NCI-H226 (cell line): ENCODE measurements at regions not wholly inside any gene's neighbourhood (a gene's known extent, or its start where the extent isn't known, plus 50 kb on each side); places are given as distances from the start of the nearest gene placed in this dataset.
"Not testable (repeated sequence)": the region's sequence is repeated elsewhere in the genome, so short reads cannot be mapped to it uniquely, and the experiment has no call there.

Experiments
- DNase-seq: peaks from one replicate; pipeline ENCODE4 v3.0.0-alpha.2; 2015

- no peak for DNase-seq
Observed at GRCh38 chr2:215740071-215740470, 273.3 kb downstream of the MREG start.

DNA sequence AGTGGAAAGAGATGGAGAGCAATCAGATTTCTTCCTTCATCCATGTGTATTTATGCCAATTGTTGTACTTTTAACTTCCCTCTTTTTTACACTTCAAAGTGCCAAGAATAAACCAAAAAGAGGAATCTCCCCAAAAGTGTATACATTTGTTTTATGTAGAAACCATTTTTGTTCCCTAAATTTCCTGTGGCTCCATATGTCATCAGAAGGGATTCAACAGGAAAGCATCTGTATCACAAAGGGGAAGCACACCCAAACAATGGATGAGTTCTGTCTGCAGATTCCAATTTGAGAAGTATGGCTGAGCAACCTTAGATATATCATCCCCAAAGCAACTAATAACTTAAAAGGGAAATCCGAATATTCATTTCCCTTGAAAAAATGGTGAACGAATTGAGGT is 275.0 kb downstream of the MREG start:
- DNase-seq: no peak

DNA sequence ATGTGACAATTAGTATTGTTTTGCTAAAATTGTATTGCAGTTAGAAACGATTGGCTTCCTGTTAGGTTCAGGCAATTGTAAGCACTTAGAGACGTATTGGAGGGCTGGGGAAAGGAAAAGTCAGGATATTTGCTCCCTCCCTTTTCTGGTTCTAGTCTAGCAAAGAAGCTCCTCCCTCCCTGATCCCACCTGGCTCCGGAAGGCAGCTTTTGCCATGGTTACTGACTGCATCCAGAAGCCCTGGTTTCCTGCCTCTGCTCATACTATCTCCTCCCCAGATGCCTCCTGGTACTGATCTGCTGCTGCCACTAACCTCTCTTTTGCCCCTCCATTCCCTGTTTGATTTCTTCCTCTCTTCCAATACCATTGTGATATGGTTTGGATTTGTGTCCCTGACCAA is 275.9 kb downstream of the MREG start:
- DNase-seq: no peak

- DNase-seq: peak; percentile 20
Observed at GRCh38 chr2:215736653-215737290, 276.6 kb downstream of the MREG start.

- DNase-seq: no peak
Observed at GRCh38 chr2:215731108-215731658, 282.2 kb downstream of the MREG start.

DNA sequence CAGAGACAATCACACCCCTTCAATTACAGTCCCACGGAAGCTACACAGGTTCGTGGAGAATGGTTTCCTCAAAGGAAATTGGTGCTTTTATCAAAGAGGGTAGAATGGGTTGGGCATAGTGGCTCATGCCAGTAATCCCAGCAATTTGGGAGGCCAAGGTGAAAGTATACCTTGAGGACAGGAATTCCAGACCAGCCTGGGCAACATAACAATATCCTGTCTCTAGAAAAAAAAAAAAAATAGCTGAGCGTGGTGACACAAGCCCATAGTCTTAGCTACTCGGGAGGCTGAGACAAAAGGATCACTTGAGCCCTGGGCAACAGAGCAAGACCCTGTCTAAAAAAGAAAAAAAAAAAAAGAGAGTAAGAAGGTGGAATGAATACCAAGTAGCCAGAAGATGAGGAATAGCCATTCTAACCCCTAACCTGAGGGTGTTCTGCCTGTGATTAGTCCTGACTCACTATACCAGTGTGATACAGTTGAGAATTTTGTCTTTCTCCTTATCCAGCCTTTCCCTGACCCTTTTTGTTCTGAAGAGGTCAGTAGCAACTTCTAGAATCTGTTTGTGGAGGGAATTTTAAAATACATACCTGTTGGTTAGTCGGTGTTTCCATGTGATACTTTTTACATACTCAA is 283.2 kb downstream of the MREG start:
- DNase-seq: no peak

DNA sequence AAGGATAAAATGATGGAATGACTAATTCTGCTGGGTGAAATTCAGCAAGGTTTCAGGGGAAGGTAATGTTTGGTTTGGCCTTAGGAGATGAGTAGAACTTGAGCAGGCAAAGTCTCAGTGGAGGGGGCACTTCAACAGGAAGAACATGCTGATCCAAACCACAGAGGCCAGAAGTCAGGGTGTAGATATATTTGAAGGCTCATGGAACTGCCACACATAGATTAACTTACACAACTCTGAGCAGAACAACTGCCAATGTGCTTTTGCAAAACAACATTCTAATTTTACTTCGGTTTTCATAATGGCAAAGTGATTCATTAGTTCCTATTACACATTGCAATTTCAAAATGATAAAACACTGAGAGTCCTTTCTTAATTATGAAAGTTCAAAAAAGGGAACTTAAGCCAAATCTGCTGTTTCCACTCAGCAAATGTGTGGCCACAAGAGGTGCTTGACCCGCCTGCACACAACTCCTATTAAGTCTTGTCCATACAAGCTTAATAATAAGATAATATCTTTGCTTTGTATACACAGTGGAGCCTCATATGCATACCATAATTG is 284.8 kb downstream of the MREG start:
- DNase-seq: peak; percentile 62

- peak; percentile 4 for DNase-seq
Observed at GRCh38 chr2:215727507-215728503, 285.5 kb downstream of the MREG start.

DNA sequence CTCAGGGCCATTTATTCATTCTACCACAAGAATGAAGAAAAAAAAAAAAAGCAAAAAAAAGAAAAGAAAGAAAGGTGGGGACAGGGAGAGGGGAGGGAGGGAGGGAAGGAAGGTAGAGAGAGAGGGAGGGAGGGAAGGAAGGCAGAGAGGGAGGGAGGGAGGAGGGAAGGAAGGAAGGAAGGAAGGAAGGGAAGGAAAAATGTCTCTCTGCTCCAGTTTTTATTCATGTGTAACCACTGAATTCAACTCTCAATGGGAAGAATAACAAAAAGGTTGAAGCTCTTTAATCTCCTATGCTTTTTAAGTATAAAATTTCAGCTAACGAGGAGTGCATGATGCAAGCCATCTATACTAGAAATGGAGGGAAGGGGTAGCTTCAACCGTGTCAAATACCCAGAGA is 287.3 kb downstream of the MREG start:
- no peak for DNase-seq

DNA sequence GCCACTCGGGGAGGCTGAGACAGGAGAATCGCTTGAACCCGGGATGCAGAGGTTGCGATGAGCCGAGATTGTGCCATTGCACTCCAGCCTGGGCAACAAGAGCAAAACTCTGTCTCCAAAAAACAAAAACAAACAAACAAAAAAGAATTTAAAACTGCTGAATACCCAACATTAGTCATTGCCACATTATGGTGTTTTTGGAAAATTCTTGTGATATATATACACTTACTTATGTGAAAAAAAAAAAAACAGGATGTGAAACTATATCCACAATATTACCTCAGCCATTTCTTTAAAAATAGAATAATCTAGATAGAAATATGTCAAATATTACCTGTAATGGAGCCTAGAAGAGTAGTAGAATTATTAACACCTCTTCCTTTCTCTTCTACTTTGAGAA is 288.3 kb upstream of the FN1 start:
- no peak for DNase-seq

- DNase-seq: no peak
Observed at GRCh38 chr2:215723631-215724011, 287.8 kb upstream of the FN1 start.

- DNase-seq: peak; percentile 31
Observed at GRCh38 chr2:215722986-215723630, 287.2 kb upstream of the FN1 start.

DNA sequence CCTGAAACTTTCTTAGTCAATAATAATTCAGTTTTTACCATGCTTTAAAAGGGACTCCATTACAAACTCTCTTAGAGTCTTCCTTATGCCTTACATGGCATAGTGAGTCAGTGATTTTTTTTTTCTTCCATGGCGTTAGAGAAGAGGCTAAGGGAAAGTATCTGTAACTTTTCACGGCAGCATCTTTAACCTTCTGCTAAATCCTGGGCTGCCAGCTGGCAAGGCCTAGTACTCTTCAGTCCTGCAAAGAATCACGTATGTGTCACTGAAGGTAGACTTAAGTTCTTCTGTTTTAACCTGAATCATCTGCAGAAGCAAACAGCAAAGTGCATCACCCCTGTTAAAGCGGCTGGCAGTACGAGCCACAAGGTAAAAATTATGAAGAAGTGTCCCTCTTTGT is 286.3 kb upstream of the FN1 start:
- no peak for DNase-seq

DNA sequence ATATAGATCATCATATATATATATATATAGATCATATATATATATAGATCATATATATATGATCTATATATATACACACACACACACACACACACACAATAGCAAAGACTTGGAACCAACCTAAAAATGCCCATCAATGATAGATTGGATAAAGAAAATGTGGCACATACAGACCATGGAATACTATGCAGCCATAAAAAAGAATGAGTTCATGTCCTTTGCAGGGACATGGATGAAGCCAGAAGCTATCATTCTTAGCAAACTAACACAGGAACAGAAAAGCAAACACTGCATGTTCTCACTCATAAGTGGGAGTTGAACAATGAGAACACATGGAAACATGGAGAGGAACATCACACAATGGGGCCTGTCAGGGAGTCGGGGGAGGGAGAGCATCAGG is 285.6 kb upstream of the FN1 start:
- DNase-seq: not testable (repeated sequence)

DNA sequence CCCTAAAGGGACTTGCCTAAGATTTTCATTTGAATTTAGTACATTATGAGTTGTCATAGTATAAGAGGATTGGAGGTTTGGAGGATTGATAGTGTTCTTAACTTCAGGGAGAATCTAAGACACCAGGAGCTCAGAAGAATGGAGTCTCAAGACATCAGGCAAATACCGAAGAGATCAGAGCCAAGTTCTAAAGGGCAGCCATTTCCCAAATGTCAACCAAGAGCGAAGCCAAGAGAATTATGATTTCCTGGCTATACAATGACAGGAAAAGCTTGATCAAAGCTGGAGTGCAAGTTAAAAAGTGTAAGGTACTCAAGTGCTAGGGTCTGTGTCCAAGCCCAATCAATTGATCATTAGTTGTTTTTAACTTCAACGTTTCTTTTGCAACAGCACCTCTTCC is 283.0 kb upstream of the FN1 start:
- no peak for DNase-seq

DNA sequence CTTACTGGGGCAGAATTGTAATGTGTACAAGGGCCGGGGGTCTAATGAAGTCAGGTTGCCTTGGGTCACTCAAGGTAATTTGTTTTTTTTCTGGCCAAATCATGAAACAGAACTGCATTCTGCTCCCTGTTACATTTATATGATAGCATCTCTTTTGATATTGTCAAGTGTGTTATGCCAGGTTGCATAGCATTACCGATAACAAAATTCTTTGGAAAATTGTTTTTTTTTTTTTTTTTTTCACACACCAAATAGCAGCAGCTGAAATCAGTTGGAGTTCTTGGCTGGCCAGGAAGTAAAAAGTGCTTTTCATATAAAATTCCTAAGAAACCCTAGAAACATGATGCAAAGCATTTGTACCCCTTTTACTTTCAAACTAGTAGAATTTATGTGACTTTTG is 282.6 kb upstream of the FN1 start:
- no peak for DNase-seq

- no peak for DNase-seq
Observed at GRCh38 chr2:215717501-215718381, 281.9 kb upstream of the FN1 start.

DNA sequence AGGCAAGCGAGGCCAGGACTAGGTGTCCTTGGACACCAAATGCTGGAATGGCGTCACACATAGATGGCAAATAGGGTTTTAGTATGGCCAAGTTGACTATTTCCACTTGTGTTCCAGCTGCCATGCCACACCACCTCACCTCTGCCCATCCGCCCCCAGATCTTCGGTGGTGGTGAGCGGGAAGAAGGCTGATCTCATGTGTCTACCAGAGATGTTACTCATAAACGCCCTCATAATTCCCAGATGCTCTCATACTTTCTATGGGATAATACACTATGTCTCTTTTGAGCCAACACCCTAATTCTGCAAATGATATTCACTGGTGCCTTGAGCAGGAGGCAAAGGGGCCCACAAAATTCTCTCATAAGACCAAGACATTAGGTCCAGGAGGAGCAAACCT is 281.1 kb upstream of the FN1 start:
- DNase-seq: no peak

DNA sequence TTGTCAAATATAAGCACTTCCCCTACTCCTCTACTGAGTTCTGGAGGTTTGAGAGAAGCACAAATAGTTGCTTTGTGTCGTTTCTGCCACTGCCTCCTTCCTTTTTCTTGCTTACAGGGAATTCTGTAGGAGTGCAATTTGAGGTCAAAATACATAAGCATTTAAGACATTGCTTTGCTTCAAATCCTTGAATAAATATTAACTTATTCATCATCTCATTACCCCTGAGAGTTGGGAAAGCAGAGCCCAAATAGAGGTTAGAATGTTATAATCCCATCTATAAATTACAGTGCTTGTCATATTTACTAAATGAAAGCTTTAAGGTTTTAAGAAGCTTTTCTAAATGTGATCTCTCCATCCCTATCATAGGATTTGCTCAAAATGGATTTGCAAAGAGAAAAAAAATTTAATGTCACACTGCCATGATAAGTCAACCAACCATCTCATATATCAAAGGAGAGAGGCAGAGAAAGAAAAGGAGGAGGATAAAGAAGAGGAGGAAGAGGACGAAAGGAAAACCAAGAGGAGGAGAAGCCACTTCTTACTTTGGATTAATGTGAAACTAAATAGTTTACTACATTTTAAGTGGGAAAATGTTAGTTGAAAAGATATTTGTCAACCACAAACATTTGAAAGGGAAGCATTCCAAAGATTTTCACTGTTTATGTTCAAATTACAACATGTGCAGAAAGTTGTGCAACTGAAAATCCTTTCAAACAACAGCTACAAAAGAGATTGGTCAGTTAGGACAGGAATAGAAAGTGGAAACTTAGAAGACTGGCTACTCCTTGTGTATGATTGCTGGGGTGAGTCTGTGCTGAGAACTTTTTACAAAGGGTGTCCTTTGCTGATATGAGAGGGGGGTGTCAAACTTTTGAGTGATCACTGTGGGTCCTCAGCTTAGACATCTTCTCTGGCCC is 277.3 kb upstream of the FN1 start:
- no peak for DNase-seq

- DNase-seq: no peak
Observed at GRCh38 chr2:215712219-215712868, 276.5 kb upstream of the FN1 start.
